ENCODE measurements at regions not wholly inside any gene's neighbourhood (a gene's known extent, or its start where the extent isn't known, plus 50 kb on each side); places are given as distances from the start of the nearest gene placed in this dataset.

DNA sequence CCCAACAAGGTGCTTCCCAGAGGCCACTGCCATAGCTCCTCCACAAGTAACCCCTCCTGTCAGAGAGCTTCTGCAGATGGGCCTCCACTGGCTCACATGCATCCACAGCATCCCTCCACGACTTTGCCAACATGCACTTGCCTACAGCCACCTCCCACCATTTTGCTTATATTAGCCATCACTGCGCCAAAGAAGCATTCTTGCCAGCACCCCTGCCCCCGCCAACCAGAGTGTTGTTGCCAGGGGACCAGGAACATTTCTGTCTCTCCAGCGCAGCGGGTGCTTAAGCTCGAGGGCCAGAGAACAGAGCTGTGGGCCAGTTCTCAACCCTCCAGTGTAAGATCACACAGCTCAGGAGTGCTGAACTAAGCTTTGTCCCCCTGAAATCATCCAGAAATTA, 517.6 kb downstream of the PABPC4L start:
- no peaks in the 10 kb centered on the region for H3K27me3 ChIP-seq (replicated peaks; ENCODE audit: insufficient read depth, low read depth, low read length, poor library complexity)
- H3K4me3 ChIP-seq (ENCODE audit: low read depth, low read length, poor library complexity, severe bottlenecking): no peak overlapping the region
- BruUV-seq (replicated peaks): no TSS peak
- peaks cover 5% of the 10 kb centered on the region for H3K9me3 ChIP-seq (ENCODE audit: low read depth, low read length, poor library complexity, severe bottlenecking)
- CTCF ChIA-PET: no interaction called here
- H3K4me1 ChIP-seq (ENCODE audit: insufficient read depth, low read length, poor library complexity, severe bottlenecking): no peaks in the 10 kb centered on the region
- no peak overlapping the region for H3K27ac ChIP-seq (ENCODE audit: low read depth, low read length, poor library complexity, severe bottlenecking)
- no peak for DNase-seq (ENCODE audit: low spot score)
- intact Hi-C loops (cut with micrococcal nuclease; ENCODE audit: unreplicated experiment): no loop called here
- no peaks in the 10 kb centered on the region for H3K36me3 ChIP-seq (ENCODE audit: insufficient read depth, low read length, poor library complexity, severe bottlenecking)
- TF ChIP-seq EZH2 (IDR thresholded peaks at IDR 0.05; ENCODE audit: borderline replicate concordance, low read depth, low read length, poor library complexity, severe bottlenecking): no peak
- TF ChIP-seq CTCF (conservative IDR thresholded peaks at IDR 0.05; ENCODE audit: low read depth, low read length): no peak
- POLR2A ChIA-PET (ENCODE audit: low non-redundant PET): no interaction called here

- no peaks in the 10 kb centered on the region for H3K27me3 ChIP-seq (replicated peaks; ENCODE audit: insufficient read depth, low read depth, low read length, poor library complexity)
- TF ChIP-seq CTCF (conservative IDR thresholded peaks at IDR 0.05; ENCODE audit: low read depth, low read length): no peak
- no peak for TF ChIP-seq EZH2 (IDR thresholded peaks at IDR 0.05; ENCODE audit: borderline replicate concordance, low read depth, low read length, poor library complexity, severe bottlenecking)
- intact Hi-C loops (cut with micrococcal nuclease; ENCODE audit: unreplicated experiment): no loop called here
- no peaks in the 10 kb centered on the region for H3K4me1 ChIP-seq (ENCODE audit: insufficient read depth, low read length, poor library complexity, severe bottlenecking)
- ChIA-PET CTCF (no interaction called here), POLR2A (ENCODE audit: low non-redundant PET) (no interaction called here)
- no peaks in the 10 kb centered on the region for H3K36me3 ChIP-seq (ENCODE audit: insufficient read depth, low read length, poor library complexity, severe bottlenecking)
- no peaks in the 10 kb centered on the region for H3K9me3 ChIP-seq (ENCODE audit: low read depth, low read length, poor library complexity, severe bottlenecking)
- no peak overlapping the region for H3K27ac ChIP-seq (ENCODE audit: low read depth, low read length, poor library complexity, severe bottlenecking)
- no peak for DNase-seq (ENCODE audit: low spot score)
- H3K4me3 ChIP-seq (ENCODE audit: low read depth, low read length, poor library complexity, severe bottlenecking): no peak overlapping the region
- BruUV-seq (replicated peaks): no TSS peak
Measured at GRCh38 chr4:133668061-133668851, 519.2 kb downstream of the PCDH10 start.

DNA sequence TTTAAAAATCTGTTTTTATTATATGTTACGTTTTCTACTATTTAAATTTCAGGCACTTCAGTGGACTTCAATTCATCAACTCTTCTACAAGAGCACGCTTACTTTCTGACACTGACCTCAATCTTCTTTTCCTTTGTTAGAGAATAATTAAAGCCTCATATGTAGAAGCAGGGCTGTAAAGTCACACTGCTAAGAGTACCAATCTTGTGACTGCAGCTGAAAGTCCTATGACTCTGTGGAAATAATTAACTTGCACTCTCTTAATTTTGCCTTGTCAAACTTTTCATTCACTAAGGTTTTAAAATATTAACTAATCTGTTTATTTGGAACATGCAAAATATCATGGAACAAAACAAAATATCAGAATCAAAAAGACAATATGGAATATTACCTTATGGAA, 498.1 kb downstream of the PCDH10 start:
- no peak overlapping the region for H3K27ac ChIP-seq (ENCODE audit: low read depth, low read length, poor library complexity, severe bottlenecking)
- no TSS peak for BruUV-seq (replicated peaks)
- ChIA-PET POLR2A (ENCODE audit: low non-redundant PET) (no interaction called here), CTCF (no interaction called here)
- intact Hi-C loops (cut with micrococcal nuclease; ENCODE audit: unreplicated experiment): loop anchor here (10.0 kb wide), 1 partner anchor 148 kb away; no protein-coding TSS in a partner anchor
- TF ChIP-seq CTCF (conservative IDR thresholded peaks at IDR 0.05; ENCODE audit: low read depth, low read length): no peak
- TF ChIP-seq EZH2 (IDR thresholded peaks at IDR 0.05; ENCODE audit: borderline replicate concordance, low read depth, low read length, poor library complexity, severe bottlenecking): no peak
- H3K4me1 ChIP-seq (ENCODE audit: insufficient read depth, low read length, poor library complexity, severe bottlenecking): peaks cover 3% of the 10 kb centered on the region
- no peak for DNase-seq (ENCODE audit: low spot score)
- peaks cover 15% of the 10 kb centered on the region for H3K9me3 ChIP-seq (ENCODE audit: low read depth, low read length, poor library complexity, severe bottlenecking)
- H3K36me3 ChIP-seq (ENCODE audit: insufficient read depth, low read length, poor library complexity, severe bottlenecking): no peaks in the 10 kb centered on the region
- H3K4me3 ChIP-seq (ENCODE audit: low read depth, low read length, poor library complexity, severe bottlenecking): no peak overlapping the region
- no peaks in the 10 kb centered on the region for H3K27me3 ChIP-seq (replicated peaks; ENCODE audit: insufficient read depth, low read depth, low read length, poor library complexity)
